HCT116 (cell line): ENCODE measurements at regions not wholly inside any gene's neighbourhood (a gene's known extent, or its start where the extent isn't known, plus 50 kb on each side); places are given as distances from the start of the nearest gene placed in this dataset.

ENCODE experiments used
- ATAC-seq: fragments of 200-7000 bp; cut with Tn5 transposase; 2 replicates; pipeline ENCODE4 v1.9.1; 2020; ENCODE audit warnings: mild to moderate bottlenecking, moderate library complexity
- BruUV-seq: library from RNA; stranded (reverse); fragments of 400-500 nt; replicated peaks from 2 replicates; lab custom pipeline; 2021; lab: Mats Ljungman, UMichigan
- CTCF ChIA-PET: fragments of 300-600 bp; sonication (Branson Sonifier 250); formaldehyde crosslinking; loops from one replicate; lab custom pipeline; 2021; ENCODE audit warnings: antibody characterized with exemption; lab: Charles Lee
- POLR2A ChIA-PET: fragments of 300-600, 350-600 bp; sonication (Branson Sonifier 250); formaldehyde crosslinking; loops from one replicate; lab custom pipeline; 2021; ENCODE audit warnings: antibody characterized with exemption; lab: Charles Lee
- RAD21 ChIA-PET, 2 experiments: fragments of 300-600 bp; sonication (Branson Sonifier 250); formaldehyde crosslinking; loops; one replicate each; lab custom pipeline; 2023; ENCODE audit warnings: low total read pairs in 2 of 2; ENCODE audit not compliant: uncharacterized antibody in 2 of 2, unreplicated experiment in 2 of 2, low non-redundant PET in 1 of 2; lab: Charles Lee
- DNase-seq: peaks from one replicate; pipeline ENCODE4 v3.0.0-alpha.2; 2010; ENCODE audit warnings: low read depth, low spot score
- H2AFZ ChIP-seq: fragments of 200-600 bp; shearing (Covaris generic), sonication (generic); 2 replicates; pipeline ENCODE4 v1.6.1; 2017; ENCODE audit warnings: low read depth, mixed run types, mixed read lengths, antibody characterized with exemption, low read length; ENCODE audit not compliant: poor library complexity, severe bottlenecking
- H3K27ac ChIP-seq: 2 replicates; pipeline ENCODE4 v1.5.1; 2012; ENCODE audit warnings: low read depth, low read length
- H3K27me3 ChIP-seq: fragments of 200-600 bp; sonication (generic); 2 replicates; pipeline ENCODE4 v1.6.1; 2016; ENCODE audit warnings: mixed run types, low read length, mixed read lengths; ENCODE audit not compliant: insufficient read depth
- H3K36me3 ChIP-seq, 2 experiments: fragments of 200-500 bp in 1 of 2; fragments of 200-600 bp in 1 of 2; sonication (Bioruptor generic) in 1 of 2; sonication (generic) in 1 of 2; 2 replicates each; pipeline versions ENCODE4 v1.5.1 to v1.6.1; 2014 to 2016; ENCODE audit warnings: low read length in 2 of 2, inconsistent platforms in 1 of 2, mixed read lengths in 1 of 2, mixed run types in 1 of 2; ENCODE audit not compliant: insufficient read depth in 2 of 2, control insufficient read depth in 1 of 2
- H3K4me1 ChIP-seq, 2 experiments: fragments of 200-600 bp in 1 of 2; sonication (generic) in 1 of 2; 2 replicates each; pipeline versions ENCODE4 v1.5.1 to v1.6.1; 2012 to 2017; ENCODE audit warnings: low read length in 2 of 2, inconsistent platforms in 1 of 2, mild to moderate bottlenecking in 1 of 2, mixed read lengths in 1 of 2, mixed run types in 1 of 2, moderate library complexity in 1 of 2; ENCODE audit not compliant: insufficient read depth in 2 of 2, control insufficient read depth in 1 of 2
- H3K4me2 ChIP-seq: fragments of 200-600 bp; sonication (generic); 2 replicates; pipeline ENCODE4 v1.6.1; 2017; ENCODE audit warnings: mixed run types, low read length, mixed read lengths
- H3K4me3 ChIP-seq, 2 experiments: fragments of 200-600 bp in 1 of 2; sonication (generic) in 1 of 2; replicated peaks in 1 of 2; 2 replicates each; pipeline ENCODE4 v1.5.1; 2011 to 2016; ENCODE audit warnings: low read length in 2 of 2, control low read depth in 1 of 2, low read depth in 1 of 2, mild to moderate bottlenecking in 1 of 2, mixed read lengths in 1 of 2, mixed run types in 1 of 2
- H3K79me2 ChIP-seq: fragments of 200-600 bp; sonication (generic); 2 replicates; pipeline ENCODE4 v1.6.1; 2017; ENCODE audit warnings: mild to moderate bottlenecking, mixed run types, low read length, moderate library complexity, mixed read lengths; ENCODE audit not compliant: insufficient read depth
- H3K9ac ChIP-seq: fragments of 200-600 bp; sonication (generic); 2 replicates; pipeline ENCODE4 v1.6.1; 2016; ENCODE audit warnings: low read length, mixed read lengths
- H3K9me2 ChIP-seq: fragments of 200-600 bp; sonication (generic), shearing (Covaris generic); 2 replicates; pipeline ENCODE4 v1.6.1; 2017; ENCODE audit warnings: mixed run types, mild to moderate bottlenecking, moderate library complexity; ENCODE audit not compliant: insufficient read depth
- H3K9me3 ChIP-seq, 2 experiments: fragments of 200-500 bp in 1 of 2; fragments of 200-600 bp in 1 of 2; sonication (Bioruptor generic) in 1 of 2; sonication (generic) in 1 of 2; 2 replicates each; pipeline ENCODE4 v1.6.1; 2014 to 2017; ENCODE audit warnings: low read length in 2 of 2, mixed read lengths in 2 of 2, inconsistent platforms in 1 of 2, low read depth in 1 of 2, mild to moderate bottlenecking in 1 of 2, mixed run types in 1 of 2, moderate library complexity in 1 of 2; ENCODE audit not compliant: control insufficient read depth in 1 of 2, insufficient read depth in 1 of 2
- H4K20me1 ChIP-seq: fragments of 200-600 bp; sonication (generic), shearing (Covaris generic); 2 replicates; pipeline ENCODE4 v1.6.1; 2017; ENCODE audit warnings: mixed run types, mild to moderate bottlenecking, moderate library complexity; ENCODE audit not compliant: insufficient read depth
- ATF3 ChIP-seq: IDR thresholded peaks from 2 replicates; pipeline ENCODE4 v1.6.1; 2012
- CEBPB ChIP-seq: IDR thresholded peaks from 2 replicates; pipeline ENCODE4 v1.6.1; 2012; ENCODE audit warnings: low read depth
- EGR1 ChIP-seq: IDR thresholded peaks from 2 replicates; pipeline ENCODE4 v1.6.1; 2012; ENCODE audit warnings: low read depth
- ELF1 ChIP-seq: IDR thresholded peaks from 2 replicates; pipeline ENCODE4 v1.6.1; 2012; ENCODE audit warnings: low read depth, borderline replicate concordance
- EZH2 ChIP-seq: fragments of 200-600 bp; sonication (generic); IDR thresholded peaks from 2 replicates; pipeline ENCODE4 v1.6.1; 2017; ENCODE audit warnings: antibody characterized with exemption, mixed run types
- FOSL1 ChIP-seq: IDR thresholded peaks from 2 replicates; pipeline ENCODE4 v1.6.1; 2012; ENCODE audit warnings: low read depth
- JUND ChIP-seq: IDR thresholded peaks from 2 replicates; pipeline ENCODE4 v1.6.1; 2012
- MAX ChIP-seq: IDR thresholded peaks from 2 replicates; pipeline ENCODE4 v1.6.1; 2012
- POLR2A ChIP-seq: IDR thresholded peaks from 2 replicates; pipeline ENCODE4 v1.7.0; 2011; ENCODE audit warnings: borderline replicate concordance; ENCODE audit not compliant: insufficient read depth, insufficient read length; ENCODE audit errors: extremely low read depth
- POLR2AphosphoS5 ChIP-seq: IDR thresholded peaks from 2 replicates; pipeline ENCODE4 v1.6.1; 2011; ENCODE audit warnings: mild to moderate bottlenecking, low read depth, low read length, moderate library complexity
- REST ChIP-seq: IDR thresholded peaks from 2 replicates; pipeline ENCODE4 v1.6.1; 2012; ENCODE audit warnings: low read depth
- TCF7L2 ChIP-seq: IDR thresholded peaks from 2 replicates; pipeline ENCODE4 v1.7.0; 2011; ENCODE audit warnings: borderline replicate concordance, inconsistent platforms; ENCODE audit not compliant: insufficient read depth, insufficient read length; ENCODE audit errors: extremely low read depth
- YY1 ChIP-seq: IDR thresholded peaks from 2 replicates; pipeline ENCODE4 v1.6.1; 2011; ENCODE audit warnings: low read length, low read depth, moderate library complexity, mild to moderate bottlenecking; ENCODE audit not compliant: insufficient replicate concordance; ENCODE audit errors: extremely low read depth
- ZFX ChIP-seq: fragments of 450-650 bp; IDR thresholded peaks from 2 replicates; pipeline ENCODE4 v1.6.1; 2017
- ZNF274 ChIP-seq: fragments of 200-500 bp; sonication (Bioruptor generic); IDR thresholded peaks from 2 replicates; pipeline ENCODE4 v1.6.1; 2014; ENCODE audit warnings: mild to moderate bottlenecking, low read depth, low read length, inconsistent platforms
- intact Hi-C: fragments of 100-400 bp; cut with micrococcal nuclease; formaldehyde crosslinking; loops from 2 replicates; pipeline ENCODE4 v1.10.0; 2022
- TF ChIP-seq, protein P1 (sequence below), 3 experiments: fragments of 200-600 bp in 1 of 3; sonication (generic) in 1 of 3; IDR thresholded peaks in 2 of 3; conservative IDR thresholded peaks in 1 of 3; 2 replicates each; pipeline ENCODE4 v1.5.1; 2012 to 2017; ENCODE audit warnings: low read depth in 2 of 3, low read length in 2 of 3, antibody characterized with exemption in 1 of 3, borderline replicate concordance in 1 of 3, control low read depth in 1 of 3, mild to moderate bottlenecking in 1 of 3, mixed read lengths in 1 of 3, mixed run types in 1 of 3, moderate library complexity in 1 of 3; ENCODE audit not compliant: insufficient read depth in 1 of 3

- DNase-seq (no peak), ATAC-seq (no peak)
- intact Hi-C loops, result no loop called here
- POLR2A ChIA-PET, result no interaction called here
- H3K4me1 ChIP-seq, result no peaks in the 10 kb centered on the region
- no peaks in the 10 kb centered on the region for H3K36me3 ChIP-seq
- no peaks in the 10 kb centered on the region for H3K79me2 ChIP-seq
- no peaks in the 10 kb centered on the region for H3K9me2 ChIP-seq
- no peaks in the 10 kb centered on the region for H3K9me3 ChIP-seq
- no peak overlapping the region for H3K9ac ChIP-seq
- H3K4me3 ChIP-seq, result no peak overlapping the region
- H4K20me1 ChIP-seq, result no peaks in the 10 kb centered on the region
- H3K27me3 ChIP-seq, result no peaks in the 10 kb centered on the region
- RAD21 ChIA-PET, result no interaction called here
- TF ChIP-seq REST (no peak), TCF7L2 (no peak), POLR2AphosphoS5 (no peak), YY1 (no peak), ATF3 (no peak), FOSL1 (no peak)
- no peak overlapping the region for H3K27ac ChIP-seq
- no TSS peak for BruUV-seq
- CTCF ChIA-PET, result no interaction called here
- no peak overlapping the region for H3K4me2 ChIP-seq
- no peak overlapping the region for H2AFZ ChIP-seq
Observed at GRCh38 chrX:13906093-13906492, 89.2 kb upstream of the GPM6B start.

- ChIA-PET POLR2A (no interaction called here), CTCF (no interaction called here)
- BruUV-seq, result no TSS peak
- TF ChIP-seq EGR1 (no peak), MAX (no peak), CEBPB (no peak), EZH2 (no peak), JUND (no peak), ELF1 (no peak), POLR2A (no peak), ATF3 (no peak), POLR2AphosphoS5 (no peak), TCF7L2 (no peak), ZFX (no peak), ZNF274 (no peak)
- TF ChIP-seq, protein P1, sequence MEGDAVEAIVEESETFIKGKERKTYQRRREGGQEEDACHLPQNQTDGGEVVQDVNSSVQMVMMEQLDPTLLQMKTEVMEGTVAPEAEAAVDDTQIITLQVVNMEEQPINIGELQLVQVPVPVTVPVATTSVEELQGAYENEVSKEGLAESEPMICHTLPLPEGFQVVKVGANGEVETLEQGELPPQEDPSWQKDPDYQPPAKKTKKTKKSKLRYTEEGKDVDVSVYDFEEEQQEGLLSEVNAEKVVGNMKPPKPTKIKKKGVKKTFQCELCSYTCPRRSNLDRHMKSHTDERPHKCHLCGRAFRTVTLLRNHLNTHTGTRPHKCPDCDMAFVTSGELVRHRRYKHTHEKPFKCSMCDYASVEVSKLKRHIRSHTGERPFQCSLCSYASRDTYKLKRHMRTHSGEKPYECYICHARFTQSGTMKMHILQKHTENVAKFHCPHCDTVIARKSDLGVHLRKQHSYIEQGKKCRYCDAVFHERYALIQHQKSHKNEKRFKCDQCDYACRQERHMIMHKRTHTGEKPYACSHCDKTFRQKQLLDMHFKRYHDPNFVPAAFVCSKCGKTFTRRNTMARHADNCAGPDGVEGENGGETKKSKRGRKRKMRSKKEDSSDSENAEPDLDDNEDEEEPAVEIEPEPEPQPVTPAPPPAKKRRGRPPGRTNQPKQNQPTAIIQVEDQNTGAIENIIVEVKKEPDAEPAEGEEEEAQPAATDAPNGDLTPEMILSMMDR (IDR thresholded peaks at IDR 0.05 in 2 of 3, conservative IDR thresholded peaks at IDR 0.05 in 1 of 3; ENCODE audit: borderline replicate concordance in 1 of 3, insufficient read depth in 1 of 3, low read depth in 2 of 3, low read length in 2 of 3), result no peak
Observed at GRCh38 chrX:13903405-13903804, 86.5 kb upstream of the GPM6B start.

More at GRCh38 chrX:13903405-13903804, 86.5 kb upstream of the GPM6B start:
- Histone ChIP-seq H3K36me3 (no peaks in the 10 kb centered on the region), H3K27me3 (no peaks in the 10 kb centered on the region), H3K9me3 (no peaks in the 10 kb centered on the region), H3K9ac (no peak overlapping the region), H3K4me3 (no peak overlapping the region), H3K9me2 (no peaks in the 10 kb centered on the region), H3K4me1 (peaks cover 0 to 4% of the 10 kb centered on the region in 2 experiments; a peak in 1 of 4 replicates), H3K4me2 (no peak overlapping the region), H2AFZ (no peak overlapping the region), H3K27ac (no peak overlapping the region), H3K79me2 (no peaks in the 10 kb centered on the region), H4K20me1 (no peaks in the 10 kb centered on the region)
- RAD21 ChIA-PET, result no interaction called here
- DNase-seq, result no peak
- intact Hi-C loops, result no loop called here
- ATAC-seq, result no peak
